Left kidney (tissue), 1 donor: ENCODE measurements at regions not wholly inside any gene's neighbourhood (a gene's known extent, or its start where the extent isn't known, plus 50 kb on each side); places are given as distances from the start of the nearest gene placed in this dataset.
"Not testable (repeated sequence)": the region's sequence is repeated elsewhere in the genome, so short reads cannot be mapped to it uniquely, and the experiment has no call there.

Experiments used
- DNase-seq: peaks from one replicate; pipeline ENCODE4 v3.0.0-alpha.2; 2013

DNA sequence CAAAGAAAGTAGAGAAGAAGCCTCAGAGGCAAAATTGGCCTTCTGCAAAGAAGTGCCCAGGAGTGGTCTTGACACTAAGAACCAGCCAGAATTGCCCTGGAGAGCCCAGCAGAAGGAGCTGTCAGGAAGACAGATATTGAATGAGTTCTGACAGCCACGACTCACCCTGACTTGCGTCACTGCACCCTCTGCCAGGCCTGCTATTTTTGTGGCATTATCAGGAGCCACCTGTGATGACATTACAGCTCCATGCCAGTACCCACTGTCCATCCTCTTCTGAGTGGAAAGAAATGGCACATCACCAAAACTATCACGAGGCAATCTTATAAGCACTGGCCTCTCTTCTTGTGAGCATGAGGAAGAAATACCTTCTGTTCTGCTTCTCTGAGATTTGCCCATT is 67.7 kb downstream of the SMIM20 start:
- DNase-seq, result no peak

- no peak for DNase-seq
Measured at GRCh38 chr4:25982962-25983361, 68.9 kb downstream of the SMIM20 start.

- no peak for DNase-seq
Measured at GRCh38 chr4:25984266-25984665, 70.2 kb downstream of the SMIM20 start.

DNA sequence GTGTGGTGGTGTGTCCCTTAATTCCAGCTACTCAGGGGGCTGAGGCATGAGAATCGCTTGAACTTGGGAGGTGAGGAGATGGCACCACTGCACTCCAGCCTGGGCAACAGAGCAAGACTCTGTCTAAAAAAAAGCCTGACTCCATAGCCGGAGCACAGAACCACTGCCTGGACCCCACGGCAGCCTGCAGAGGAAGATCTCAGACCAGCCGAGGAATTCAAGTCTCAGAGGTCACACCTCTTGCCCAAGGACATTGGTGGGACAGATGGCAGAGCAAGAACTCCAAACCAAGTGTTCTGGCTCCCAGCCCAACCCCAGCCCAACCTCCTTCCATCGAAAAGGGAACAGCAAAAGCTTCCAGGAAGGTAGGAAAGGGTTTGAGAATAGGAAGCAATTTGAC is 70.8 kb downstream of the SMIM20 start:
- no peak for DNase-seq

DNA sequence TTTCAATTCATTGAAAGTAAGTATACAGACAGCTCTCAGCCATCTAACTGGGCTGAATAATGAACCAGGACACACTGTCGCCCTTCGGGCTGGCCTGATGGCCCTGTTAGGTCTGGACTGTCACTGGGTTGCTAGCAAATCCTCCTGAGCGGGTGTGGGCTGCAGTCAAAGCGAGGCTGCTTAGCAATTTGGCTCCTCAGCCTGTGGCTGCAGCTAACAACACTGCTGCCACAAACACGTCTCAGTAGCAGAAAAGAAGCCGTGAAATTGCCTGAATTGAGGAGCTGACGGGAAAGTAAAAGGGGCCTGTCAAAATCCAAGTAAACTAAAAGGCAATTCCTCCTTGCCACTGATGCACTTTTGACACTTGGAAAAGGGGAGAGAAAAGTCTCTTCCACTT is 72.8 kb downstream of the SMIM20 start:
- DNase-seq, result no peak

DNA sequence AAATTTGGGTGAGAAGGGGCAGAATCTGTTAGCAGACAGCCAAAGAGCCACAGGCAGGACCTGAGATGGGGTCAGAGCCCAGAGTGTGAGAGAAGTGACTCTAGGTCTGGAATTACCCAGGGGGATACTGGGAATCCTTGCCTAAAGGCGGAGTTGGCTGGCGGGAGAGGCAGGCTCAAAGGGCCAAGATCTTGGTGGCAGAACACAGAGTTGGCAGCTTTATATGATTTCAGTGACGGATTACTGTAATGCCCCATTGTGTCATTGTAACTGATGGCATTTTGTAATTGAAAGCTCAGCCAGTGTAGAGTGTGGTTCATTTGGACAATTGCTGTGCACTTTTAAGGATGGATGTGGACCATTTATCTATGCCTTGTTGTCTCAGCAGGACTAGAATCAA is 77.3 kb downstream of the SMIM20 start:
- no peak for DNase-seq

DNA sequence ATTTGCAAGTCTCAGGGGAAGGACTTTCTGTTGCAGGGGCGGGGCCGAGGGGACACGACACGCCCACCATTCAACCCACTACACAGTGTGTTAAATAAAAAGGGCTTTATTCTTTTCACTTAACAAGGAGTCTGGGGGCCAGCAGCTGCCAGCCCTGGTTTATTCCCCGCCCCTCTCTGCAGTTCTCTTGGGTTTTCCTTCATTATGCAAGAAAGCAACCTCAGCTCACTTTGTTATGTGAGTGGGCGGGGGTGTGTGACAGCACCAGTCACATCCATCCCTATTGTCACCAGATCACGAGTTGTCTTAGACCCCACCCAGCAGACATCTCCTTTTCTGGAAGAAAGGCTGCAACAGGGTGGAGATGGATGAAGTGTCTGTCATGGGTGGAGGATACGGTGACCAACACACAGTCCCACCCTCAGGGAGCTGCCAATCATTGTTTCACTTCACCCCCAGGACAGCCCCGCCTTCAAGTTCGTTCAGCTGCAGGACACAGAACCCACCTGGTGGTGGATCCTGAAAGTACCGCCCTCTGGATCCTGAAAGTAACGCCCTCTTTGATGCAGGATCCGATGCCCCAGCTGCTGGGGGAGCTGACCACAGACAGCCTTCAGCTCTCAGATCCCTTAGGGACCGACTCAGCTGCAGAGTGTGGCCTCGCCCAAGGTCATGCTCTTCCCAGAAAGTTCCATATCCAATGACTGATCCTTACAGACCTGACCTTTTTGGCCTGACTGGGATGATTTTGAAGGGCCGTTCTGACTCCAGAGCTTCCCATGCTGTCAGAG is 79.6 kb downstream of the SMIM20 start:
- DNase-seq, result no peak

DNA sequence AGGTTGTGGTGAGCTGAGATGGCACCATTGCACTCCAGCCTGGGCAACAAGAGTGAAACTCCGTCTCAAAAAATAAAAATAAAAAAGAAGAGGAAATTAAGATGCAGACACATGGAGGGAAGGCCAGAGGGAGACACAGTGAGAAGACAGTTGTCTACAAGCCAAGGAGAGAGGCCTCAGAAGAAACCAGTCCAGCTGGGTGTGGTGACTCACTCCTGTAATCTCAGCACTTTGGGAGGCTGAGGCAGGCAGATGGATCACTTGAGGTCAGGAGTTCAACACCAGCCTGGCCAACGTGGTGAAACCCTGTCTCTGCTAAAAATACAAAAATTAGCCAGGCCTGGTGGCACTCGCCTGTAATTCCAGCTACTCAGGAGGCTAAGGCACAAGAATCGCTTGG is 80.6 kb downstream of the SMIM20 start:
- not testable (repeated sequence) for DNase-seq

GRCh38 chr4:26000274-26000950 is 86.4 kb downstream of the SMIM20 start:
- no peak for DNase-seq

GRCh38 chr4:26001413-26001812 is 87.4 kb downstream of the SMIM20 start:
- DNase-seq, result no peak

GRCh38 chr4:26001816-26002215 is 87.8 kb downstream of the SMIM20 start:
- no peak for DNase-seq

- no peak for DNase-seq
Measured at GRCh38 chr4:26003056-26003455, 89.0 kb downstream of the SMIM20 start.

- DNase-seq, result no peak
Measured at GRCh38 chr4:26004290-26004689, 90.3 kb downstream of the SMIM20 start.

DNA sequence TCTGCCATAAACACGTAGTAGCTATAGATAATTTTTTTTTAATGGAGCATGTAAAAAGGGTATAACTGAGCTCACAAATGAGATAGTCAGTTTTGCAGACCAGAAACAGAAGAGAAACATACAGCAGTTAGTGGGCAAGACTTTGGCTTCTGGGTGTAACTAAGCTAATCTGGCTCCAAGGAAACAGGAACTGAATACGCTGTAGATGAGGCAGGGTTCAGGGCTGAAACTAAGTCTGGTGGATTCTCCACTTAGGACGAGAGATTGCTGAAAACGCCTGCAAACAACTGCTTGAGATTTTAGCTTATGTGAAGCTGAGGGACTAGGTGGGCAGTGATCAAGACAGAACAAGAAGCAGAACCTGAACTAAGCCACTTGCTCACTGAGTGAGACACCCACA is 91.7 kb downstream of the SMIM20 start:
- no peak for DNase-seq

DNA sequence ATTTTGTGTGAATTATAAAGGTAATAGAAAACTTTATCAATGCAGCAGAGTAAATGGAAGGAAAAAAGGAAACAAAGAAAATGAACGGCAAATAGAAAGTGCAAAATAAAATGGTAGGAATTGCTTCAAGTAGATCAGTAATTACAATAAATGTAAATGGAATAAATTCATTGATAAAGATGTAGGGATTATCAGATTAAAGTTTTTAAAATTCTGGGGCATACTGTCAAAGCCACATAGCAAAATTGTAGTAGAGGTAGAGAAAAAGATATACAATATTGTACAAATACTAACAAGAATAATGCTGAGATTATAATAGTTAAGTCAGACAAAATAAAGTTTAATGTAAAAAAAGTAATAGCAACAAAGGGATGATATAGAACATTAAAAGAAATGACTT is 94.7 kb downstream of the SMIM20 start:
- DNase-seq, result no peak

GRCh38 chr4:26009502-26009901 is 95.5 kb downstream of the SMIM20 start:
- DNase-seq, result no peak

- DNase-seq, result no peak
Measured at GRCh38 chr4:26010304-26010703, 96.3 kb downstream of the SMIM20 start.

- DNase-seq, result no peak
Measured at GRCh38 chr4:26013629-26014028, 99.6 kb downstream of the SMIM20 start.

GRCh38 chr4:26015133-26015651 is 101.2 kb downstream of the SMIM20 start:
- no peak for DNase-seq

GRCh38 chr4:26015906-26016305 is 101.9 kb downstream of the SMIM20 start:
- no peak for DNase-seq

GRCh38 chr4:26017531-26017930 is 103.5 kb downstream of the SMIM20 start:
- no peak for DNase-seq

GRCh38 chr4:26017961-26018700 is 104.1 kb downstream of the SMIM20 start:
- DNase-seq, result not testable (repeated sequence)

DNA sequence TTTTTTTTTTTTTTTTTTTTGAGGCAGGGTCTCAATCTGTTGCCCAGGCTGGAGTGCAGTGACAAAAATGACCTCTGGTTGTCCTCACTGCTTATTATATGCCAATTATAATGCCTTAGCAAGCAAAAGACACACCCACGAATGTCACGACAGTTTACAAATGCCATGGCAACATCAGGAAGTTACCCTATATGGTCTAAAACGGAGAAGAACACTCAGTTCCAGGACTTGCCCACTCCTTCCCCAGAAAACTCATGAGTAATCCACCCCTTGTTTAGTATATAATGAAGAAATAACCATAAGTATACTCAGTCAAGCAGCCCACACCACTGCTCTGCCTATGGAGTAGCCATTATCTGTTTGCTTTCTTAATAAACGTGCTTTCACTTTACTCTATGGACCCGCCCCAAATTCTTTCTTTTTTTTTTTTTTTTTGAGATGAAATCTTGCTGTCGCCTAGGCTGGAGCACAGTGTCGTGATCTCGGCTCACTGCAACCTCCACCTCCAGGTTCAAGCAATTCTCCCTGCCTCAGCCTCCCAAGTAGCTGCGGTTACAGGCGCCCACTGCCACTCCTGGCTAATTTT is 106.2 kb downstream of the SMIM20 start:
- no peak for DNase-seq
